AG04450 (cell line): ENCODE measurements at regions not wholly inside any gene's neighbourhood (a gene's known extent, or its start where the extent isn't known, plus 50 kb on each side); places are given as distances from the start of the nearest gene placed in this dataset.

Source experiments
- CTCF ChIA-PET: fragments of 300-600, 350-600 bp; formaldehyde crosslinking; extraction: SDS; loops from one replicate; lab custom pipeline; 2022; ENCODE audit warnings: antibody characterized with exemption, inconsistent platforms; lab: Charles Lee
- POLR2A ChIA-PET: fragments of 350-600 bp; formaldehyde crosslinking; extraction: SDS; loops from one replicate; lab custom pipeline; 2021; ENCODE audit warnings: antibody characterized with exemption, inconsistent platforms; lab: Yijun Ruan, JAX
- DNase-seq: peaks from one replicate; pipeline ENCODE4 v3.0.0-alpha.2; 2011; ENCODE audit warnings: low read depth, low spot score
- H3K27ac ChIP-seq: one replicate; pipeline ENCODE4 v1.5.1; 2012; ENCODE audit warnings: low read depth, low read length, control low read depth
- H3K27me3 ChIP-seq: one replicate; pipeline ENCODE4 v1.6.0; 2012; ENCODE audit warnings: low read length; ENCODE audit not compliant: control insufficient read depth, insufficient read depth
- H3K4me3 ChIP-seq: 2 replicates; pipeline ENCODE4 v1.5.1; 2011; ENCODE audit warnings: mild to moderate bottlenecking, low read depth, low read length, control low read depth
- H3K9me3 ChIP-seq: 2 replicates; pipeline ENCODE4 v1.5.1; 2012; ENCODE audit warnings: low read length; ENCODE audit not compliant: control insufficient read depth, insufficient read depth
- TF ChIP-seq, protein P1 (sequence below): IDR thresholded peaks from 2 replicates; pipeline ENCODE4 v1.5.1; 2011; ENCODE audit warnings: low read depth, low read length, control low read depth, inconsistent platforms

- no peak overlapping the region for H3K27ac ChIP-seq
- DNase-seq: no peak
- no peak overlapping the region for H3K4me3 ChIP-seq
- no peaks in the 10 kb centered on the region; the same call in 1 of the 2 replicates for H3K9me3 ChIP-seq
- H3K27me3 ChIP-seq: no peaks in the 10 kb centered on the region
- TF ChIP-seq, protein P1, sequence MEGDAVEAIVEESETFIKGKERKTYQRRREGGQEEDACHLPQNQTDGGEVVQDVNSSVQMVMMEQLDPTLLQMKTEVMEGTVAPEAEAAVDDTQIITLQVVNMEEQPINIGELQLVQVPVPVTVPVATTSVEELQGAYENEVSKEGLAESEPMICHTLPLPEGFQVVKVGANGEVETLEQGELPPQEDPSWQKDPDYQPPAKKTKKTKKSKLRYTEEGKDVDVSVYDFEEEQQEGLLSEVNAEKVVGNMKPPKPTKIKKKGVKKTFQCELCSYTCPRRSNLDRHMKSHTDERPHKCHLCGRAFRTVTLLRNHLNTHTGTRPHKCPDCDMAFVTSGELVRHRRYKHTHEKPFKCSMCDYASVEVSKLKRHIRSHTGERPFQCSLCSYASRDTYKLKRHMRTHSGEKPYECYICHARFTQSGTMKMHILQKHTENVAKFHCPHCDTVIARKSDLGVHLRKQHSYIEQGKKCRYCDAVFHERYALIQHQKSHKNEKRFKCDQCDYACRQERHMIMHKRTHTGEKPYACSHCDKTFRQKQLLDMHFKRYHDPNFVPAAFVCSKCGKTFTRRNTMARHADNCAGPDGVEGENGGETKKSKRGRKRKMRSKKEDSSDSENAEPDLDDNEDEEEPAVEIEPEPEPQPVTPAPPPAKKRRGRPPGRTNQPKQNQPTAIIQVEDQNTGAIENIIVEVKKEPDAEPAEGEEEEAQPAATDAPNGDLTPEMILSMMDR: no peak
- ChIA-PET POLR2A (no interaction called here), CTCF (interaction anchor here (1.0 kb wide), 1 partner anchor 30 kb away, joined by 3 read pairs; no protein-coding TSS in a partner anchor)
Observed at GRCh38 chr17:12575641-12576040, 90.0 kb upstream of the MYOCD start.

DNA sequence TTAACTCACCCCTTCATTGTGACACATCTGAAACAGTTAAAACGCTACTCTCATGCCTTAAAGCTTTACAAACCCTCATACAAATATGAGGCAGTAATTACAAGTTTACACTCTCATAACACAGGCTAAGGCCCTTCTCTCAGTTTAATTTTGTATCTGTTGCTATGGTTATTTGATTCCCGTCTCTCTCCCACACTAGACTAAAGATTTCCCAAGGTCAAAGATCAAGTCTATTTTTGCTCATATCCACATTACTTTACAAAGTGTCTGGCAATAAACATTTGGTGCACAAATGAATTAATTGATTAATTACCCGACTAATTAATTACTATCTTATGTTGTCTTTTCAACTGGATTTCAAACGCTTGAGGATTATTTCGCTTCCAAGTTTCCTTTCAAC lies 86.4 kb upstream of the MYOCD start:
- CTCF ChIA-PET: no interaction called here
- POLR2A ChIA-PET: no interaction called here
- Histone ChIP-seq H3K9me3 (peaks cover 9% of the 10 kb centered on the region), H3K27me3 (no peaks in the 10 kb centered on the region), H3K27ac (no peak overlapping the region), H3K4me3 (no peak overlapping the region)
- TF ChIP-seq, protein P1: no peak
- DNase-seq: no peak

- DNase-seq: no peak
- no peaks in the 10 kb centered on the region for H3K27me3 ChIP-seq
- peaks cover 9% of the 10 kb centered on the region for H3K9me3 ChIP-seq
- H3K27ac ChIP-seq: no peak overlapping the region
- ChIA-PET POLR2A (no interaction called here), CTCF (interaction anchor here (0.6 kb wide), 1 partner anchor 199 kb away, joined by 6 read pairs; no protein-coding TSS in a partner anchor)
- TF ChIP-seq, protein P1: no peak
- H3K4me3 ChIP-seq: no peak overlapping the region
Observed at GRCh38 chr17:12580640-12581039, 85.0 kb upstream of the MYOCD start.

DNA sequence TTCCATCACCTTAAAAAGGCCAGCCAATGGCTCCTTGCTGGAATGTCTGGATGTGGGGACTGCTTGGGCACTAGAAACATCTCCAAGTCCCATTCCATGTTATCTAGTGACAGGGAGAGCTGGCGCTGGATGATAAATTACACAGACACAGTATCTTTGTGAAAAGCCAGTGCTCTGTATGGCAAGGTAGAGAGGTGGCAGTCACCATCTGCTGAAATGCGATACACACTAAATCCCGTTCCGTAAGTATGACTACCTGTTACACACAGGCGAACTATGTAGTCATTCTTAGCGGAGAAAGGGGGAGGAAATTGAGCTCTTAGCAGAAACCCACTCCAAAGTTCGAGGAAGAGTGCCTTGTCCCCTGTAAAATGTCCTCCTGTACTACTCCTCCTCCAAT lies 81.0 kb upstream of the MYOCD start:
- TF ChIP-seq, protein P1: no peak
- no peak for DNase-seq
- Histone ChIP-seq H3K4me3 (no peak overlapping the region), H3K27ac (no peak overlapping the region), H3K27me3 (no peaks in the 10 kb centered on the region), H3K9me3 (peaks cover 9% of the 10 kb centered on the region)
- CTCF ChIA-PET: no interaction called here
- POLR2A ChIA-PET: no interaction called here

DNA sequence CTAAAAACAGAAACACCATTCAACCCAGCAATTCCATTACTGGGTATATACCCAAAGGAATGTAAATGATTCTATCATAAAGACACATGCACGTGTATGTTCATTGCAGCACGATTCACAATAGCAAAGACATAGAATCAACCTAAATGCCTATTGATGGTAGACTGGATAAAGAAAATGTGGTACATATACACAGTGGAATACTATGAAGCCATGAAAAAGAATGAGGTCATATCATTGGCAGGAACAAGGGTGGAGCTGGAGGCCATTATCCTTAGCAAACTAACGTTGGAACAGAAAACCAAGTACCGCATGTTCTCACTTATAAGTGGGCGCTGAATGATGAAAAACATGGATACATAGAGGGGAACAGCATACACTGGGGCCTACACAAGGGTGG lies 77.2 kb upstream of the MYOCD start:
- Histone ChIP-seq H3K27me3 (no peaks in the 10 kb centered on the region), H3K4me3 (no peak overlapping the region), H3K9me3 (no peaks in the 10 kb centered on the region), H3K27ac (no peak overlapping the region)
- no peak for DNase-seq
- ChIA-PET POLR2A (no interaction called here), CTCF (no interaction called here)
- TF ChIP-seq, protein P1: no peak
